Suprapubic skin (tissue), 4 donors: ENCODE measurements at regions not wholly inside any gene's neighbourhood (a gene's known extent, or its start where the extent isn't known, plus 50 kb on each side); places are given as distances from the start of the nearest gene placed in this dataset.

Experiments
- EP300 ChIP-seq: sonication (generic); formaldehyde crosslinking; IDR thresholded peaks from one replicate; pipeline ENCODE4 v1.6.1; 2017; ENCODE audit warnings: antibody characterized with exemption
- POLR2A ChIP-seq, 2 donors: fragments of 450-650 bp; IDR thresholded peaks; one replicate each; pipeline ENCODE4 v1.6.1; 2017; ENCODE audit warnings: antibody characterized with exemption in 2 of 2, mild to moderate bottlenecking in 2 of 2, moderate library complexity in 2 of 2
- POLR2AphosphoS5 ChIP-seq, 3 donors: sonication (generic); formaldehyde crosslinking; IDR thresholded peaks; one replicate each; pipeline ENCODE4 v1.6.1; 2017; ENCODE audit warnings: antibody characterized with exemption in 3 of 3
- TF ChIP-seq, protein P1 (sequence below), 2 donors: fragments of 200-600 bp in 1 of 2; fragments of 450-650 bp in 1 of 2; sonication (generic) in 1 of 2; IDR thresholded peaks; one replicate each; pipeline ENCODE4 v1.5.1; 2016 to 2019; ENCODE audit warnings: antibody characterized with exemption in 2 of 2, mild to moderate bottlenecking in 1 of 2, moderate library complexity in 1 of 2

DNA sequence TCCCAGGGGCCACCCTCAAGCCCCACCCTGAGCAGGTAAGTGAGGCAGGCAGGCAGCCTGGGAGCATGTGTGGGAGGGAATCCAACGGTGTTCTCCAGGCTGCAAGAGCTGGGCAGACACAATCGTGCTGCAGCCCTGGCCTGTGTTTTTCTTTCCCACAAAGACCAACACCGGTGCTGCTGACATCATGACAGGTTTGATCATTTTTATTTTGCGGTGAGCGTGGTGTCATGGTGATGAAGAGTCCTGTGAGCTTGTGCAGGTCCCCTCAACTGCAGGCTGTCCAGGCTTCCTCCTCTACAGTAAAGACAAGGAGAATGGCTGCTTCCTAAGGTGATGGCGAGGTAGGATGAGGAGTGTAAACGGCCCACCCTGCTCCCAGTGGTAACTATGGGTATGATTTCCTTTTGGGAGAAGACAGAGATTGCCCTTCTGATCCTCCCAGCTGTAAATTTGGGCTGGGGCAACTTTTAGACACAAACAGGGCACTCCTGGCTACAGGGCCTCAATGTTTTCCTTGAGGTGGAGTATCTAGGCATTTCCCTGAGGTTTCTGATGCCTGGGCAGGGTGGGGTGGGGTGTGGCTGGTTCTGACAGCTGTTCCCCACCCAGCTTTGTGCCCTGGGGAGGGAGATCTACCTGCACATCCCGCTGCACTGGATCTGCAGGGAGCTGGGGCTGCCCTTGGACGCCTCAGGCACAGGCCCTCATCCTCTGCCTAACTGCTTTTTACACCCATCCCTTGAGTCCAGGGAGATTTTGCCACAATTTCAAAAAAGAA, 109.1 kb downstream of the VCPKMT start:
- TF ChIP-seq, protein P1, sequence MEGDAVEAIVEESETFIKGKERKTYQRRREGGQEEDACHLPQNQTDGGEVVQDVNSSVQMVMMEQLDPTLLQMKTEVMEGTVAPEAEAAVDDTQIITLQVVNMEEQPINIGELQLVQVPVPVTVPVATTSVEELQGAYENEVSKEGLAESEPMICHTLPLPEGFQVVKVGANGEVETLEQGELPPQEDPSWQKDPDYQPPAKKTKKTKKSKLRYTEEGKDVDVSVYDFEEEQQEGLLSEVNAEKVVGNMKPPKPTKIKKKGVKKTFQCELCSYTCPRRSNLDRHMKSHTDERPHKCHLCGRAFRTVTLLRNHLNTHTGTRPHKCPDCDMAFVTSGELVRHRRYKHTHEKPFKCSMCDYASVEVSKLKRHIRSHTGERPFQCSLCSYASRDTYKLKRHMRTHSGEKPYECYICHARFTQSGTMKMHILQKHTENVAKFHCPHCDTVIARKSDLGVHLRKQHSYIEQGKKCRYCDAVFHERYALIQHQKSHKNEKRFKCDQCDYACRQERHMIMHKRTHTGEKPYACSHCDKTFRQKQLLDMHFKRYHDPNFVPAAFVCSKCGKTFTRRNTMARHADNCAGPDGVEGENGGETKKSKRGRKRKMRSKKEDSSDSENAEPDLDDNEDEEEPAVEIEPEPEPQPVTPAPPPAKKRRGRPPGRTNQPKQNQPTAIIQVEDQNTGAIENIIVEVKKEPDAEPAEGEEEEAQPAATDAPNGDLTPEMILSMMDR (IDR thresholded peaks at IDR 0.05): peak; percentile 25 to 27
- TF ChIP-seq POLR2A (IDR thresholded peaks at IDR 0.05): no peak
- TF ChIP-seq POLR2AphosphoS5 (IDR thresholded peaks at IDR 0.05): peak in 2 of 3 donors; percentile 28 to 72
- no peak for TF ChIP-seq EP300
